ENCODE measurements at regions not wholly inside any gene's neighbourhood (a gene's known extent, or its start where the extent isn't known, plus 50 kb on each side); places are given as distances from the start of the nearest gene placed in this dataset.

GRCh38 chr5:118777189-118777736 is 211.1 kb downstream of the DTWD2 start:
- Mint-ChIP-seq H3K9me3 (no peaks in the 10 kb centered on the region), H3K27me3 (ENCODE audit: low read depth) (no peaks in the 10 kb centered on the region), H3K27ac (no peak overlapping the region), H3K4me3 (no peak overlapping the region), H3K36me3 (no peaks in the 10 kb centered on the region), H3K4me1 (peaks cover 14% of the 10 kb centered on the region)
- no peak for TF ChIP-seq E2F5 (CRISPR knock-in tag; IDR thresholded peaks at IDR 0.05)
- no peak for TF ChIP-seq ATF2 (CRISPR knock-in tag; IDR thresholded peaks at IDR 0.05; ENCODE audit: borderline replicate concordance, low read depth)
- no peak for TF ChIP-seq ZNF532 (CRISPR knock-in tag; IDR thresholded peaks at IDR 0.05; ENCODE audit: borderline replicate concordance)
- no peak for TF ChIP-seq RELA (CRISPR knock-in tag; IDR thresholded peaks at IDR 0.05; ENCODE audit: borderline replicate concordance)
- TF ChIP-seq ZNF232 (CRISPR knock-in tag; IDR thresholded peaks at IDR 0.05) = no peak
- TF ChIP-seq ZNF138 (CRISPR knock-in tag; conservative IDR thresholded peaks at IDR 0.05) = no peak
- no peak for TF ChIP-seq ESRRA (CRISPR knock-in tag; IDR thresholded peaks at IDR 0.05; ENCODE audit: borderline replicate concordance)
- no peak for TF ChIP-seq ZNF263 (CRISPR knock-in tag; IDR thresholded peaks at IDR 0.05; ENCODE audit: low read depth)
- no peak for TF ChIP-seq ZNF425 (CRISPR knock-in tag; conservative IDR thresholded peaks at IDR 0.05)
- TF ChIP-seq ZBTB43 (CRISPR knock-in tag; IDR thresholded peaks at IDR 0.05) = no peak
- TF ChIP-seq ZNF281 (CRISPR knock-in tag; IDR thresholded peaks at IDR 0.05) = no peak
- TF ChIP-seq IRF2 (CRISPR knock-in tag; IDR thresholded peaks at IDR 0.05; ENCODE audit: borderline replicate concordance, low read depth) = no peak
- no peak for TF ChIP-seq HMGA2 (CRISPR knock-in tag; IDR thresholded peaks at IDR 0.05)
- TF ChIP-seq CREB1 (CRISPR knock-in tag; IDR thresholded peaks at IDR 0.05) = no peak
- no peak for TF ChIP-seq RORB (CRISPR knock-in tag; IDR thresholded peaks at IDR 0.05)
- TF ChIP-seq IRF1 (CRISPR knock-in tag; IDR thresholded peaks at IDR 0.05) = no peak
- TF ChIP-seq ZNF219 (CRISPR knock-in tag; IDR thresholded peaks at IDR 0.05; ENCODE audit: borderline replicate concordance) = no peak
- no peak for TF ChIP-seq NR3C1 (CRISPR knock-in tag; conservative IDR thresholded peaks at IDR 0.05; ENCODE audit: low read depth)
- TF ChIP-seq SP1 (CRISPR knock-in tag; conservative IDR thresholded peaks at IDR 0.05) = no peak
- no peak for TF ChIP-seq PRDM15 (CRISPR knock-in tag; IDR thresholded peaks at IDR 0.05)
- ChIA-PET CTCF (no interaction called here), POLR2A (no interaction called here)
- no peak for ATAC-seq
- no peak for DNase-seq (ENCODE audit: low spot score)
